Neural progenitor cell (in vitro differentiated cells): ENCODE measurements at regions not wholly inside any gene's neighbourhood (a gene's known extent, or its start where the extent isn't known, plus 50 kb on each side); places are given as distances from the start of the nearest gene placed in this dataset.

ENCODE experiments used
- DNase-seq: peaks from one replicate; pipeline ENCODE4 v3.0.0-alpha.2; 2016; ENCODE audit warnings: low spot score
- H2AFZ ChIP-seq: fragments of 200-600 bp; sonication (generic); replicated peaks from 2 replicates; pipeline ENCODE4 v1.6.1; 2016; ENCODE audit warnings: antibody characterized with exemption
- H3F3A ChIP-seq: fragments of 200-600 bp; sonication (generic); 2 replicates; pipeline ENCODE4 v1.6.1; 2016; ENCODE audit warnings: antibody characterized with exemption, low read depth
- H3K27ac ChIP-seq: fragments of 200-600 bp; sonication (generic); 2 replicates; pipeline ENCODE4 v1.5.1; 2016; ENCODE audit warnings: mild to moderate bottlenecking
- H3K27me3 ChIP-seq: fragments of 200-600 bp; sonication (generic); 2 replicates; pipeline ENCODE4 v1.6.1; 2016; ENCODE audit warnings: mild to moderate bottlenecking, moderate library complexity
- H3K36me3 ChIP-seq: fragments of 200-600 bp; sonication (generic); 2 replicates; pipeline ENCODE4 v1.5.1; 2016
- H3K4me1 ChIP-seq: fragments of 200-600 bp; sonication (generic); 2 replicates; pipeline ENCODE4 v1.6.1; 2016; ENCODE audit warnings: mixed run types
- H3K4me2 ChIP-seq: fragments of 200-600 bp; sonication (generic); 2 replicates; pipeline ENCODE4 v1.6.1; 2016
- H3K4me3 ChIP-seq: fragments of 200-600 bp; sonication (generic); 2 replicates; pipeline ENCODE4 v1.5.1; 2016
- H3K79me2 ChIP-seq: fragments of 200-600 bp; sonication (generic); 2 replicates; pipeline ENCODE4 v1.6.1; 2016; ENCODE audit warnings: low read depth
- H3K9ac ChIP-seq: fragments of 200-600 bp; sonication (generic); 2 replicates; pipeline ENCODE4 v1.6.1; 2016
- H3K9me3 ChIP-seq: fragments of 200-600 bp; sonication (generic); 2 replicates; pipeline ENCODE4 v1.5.1; 2016; ENCODE audit warnings: low read depth
- H4K20me1 ChIP-seq: fragments of 200-600 bp; sonication (generic); 2 replicates; pipeline ENCODE4 v1.6.1; 2016; ENCODE audit warnings: low read depth
- H3K27ac Mint-ChIP-seq: 3 replicates; pipeline ENCODE4 v1.8.0; 2021; ENCODE audit warnings: mixed read lengths
- H3K27me3 Mint-ChIP-seq: 2 replicates; pipeline ENCODE4 v1.8.0; 2022; ENCODE audit warnings: low read depth, mild to moderate bottlenecking, inconsistent platforms, moderate library complexity, mixed read lengths; ENCODE audit not compliant: insufficient read depth
- H3K36me3 Mint-ChIP-seq: 3 replicates; pipeline ENCODE4 v1.8.0; 2021; ENCODE audit warnings: mixed read lengths
- H3K4me1 Mint-ChIP-seq: 3 replicates; pipeline ENCODE4 v1.8.0; 2021; ENCODE audit warnings: mixed read lengths
- H3K4me3 Mint-ChIP-seq: 3 replicates; pipeline ENCODE4 v1.8.0; 2021; ENCODE audit warnings: mild to moderate bottlenecking, moderate library complexity, mixed read lengths
- H3K9me3 Mint-ChIP-seq: 3 replicates; pipeline ENCODE4 v1.8.0; 2020; ENCODE audit warnings: mixed read lengths
- EZH2 ChIP-seq: fragments of 200-600 bp; sonication (generic); IDR thresholded peaks from 2 replicates; pipeline ENCODE4 v1.6.1; 2017; ENCODE audit warnings: antibody characterized with exemption, mild to moderate bottlenecking, moderate library complexity
- EZH2phosphoT487 ChIP-seq: fragments of 200-600 bp; sonication (generic); IDR thresholded peaks from 2 replicates; pipeline ENCODE4 v1.6.1; 2017; ENCODE audit warnings: antibody characterized with exemption
- TF ChIP-seq, protein P1 (sequence below): fragments of 200-600 bp; sonication (generic); IDR thresholded peaks from 2 replicates; pipeline ENCODE4 v1.5.1; 2017; ENCODE audit warnings: antibody characterized with exemption, mild to moderate bottlenecking

DNA sequence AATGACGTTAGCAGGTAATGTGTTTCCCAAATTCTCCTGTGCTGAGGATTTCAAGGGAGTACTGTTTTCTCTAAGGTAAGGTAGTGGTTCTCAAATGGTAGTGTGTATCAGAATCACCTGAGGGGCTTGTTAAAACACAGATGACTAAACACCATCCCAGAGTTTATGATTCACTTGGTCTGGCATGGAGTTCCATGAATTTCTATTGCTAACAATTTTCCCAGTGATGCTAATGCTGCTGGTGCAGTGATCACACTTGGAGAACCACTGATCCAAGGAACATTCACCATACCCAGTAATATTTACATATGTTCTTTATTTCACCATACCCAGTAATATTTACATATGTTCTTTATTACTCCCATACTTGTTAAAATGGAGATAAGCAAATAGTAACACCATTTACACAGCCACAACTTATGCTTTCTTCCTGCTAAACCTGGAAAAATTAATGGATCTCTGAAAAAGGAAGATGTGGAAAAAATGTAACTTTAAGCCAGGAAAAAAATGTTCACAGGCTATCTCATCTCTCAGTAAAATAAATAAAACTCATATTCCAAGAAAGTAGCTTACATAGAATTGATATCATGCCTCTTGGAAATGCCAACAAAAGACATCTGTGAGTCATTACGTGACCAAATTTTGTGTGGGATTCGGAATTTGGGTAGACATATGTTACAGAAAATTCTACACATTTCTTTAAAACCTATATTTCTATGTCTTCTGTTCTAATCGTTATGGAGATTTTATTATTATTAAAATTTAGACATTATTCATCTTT, 129.5 kb downstream of the MMUT start:
- Histone ChIP-seq H2AFZ (no peak overlapping the region), H3K27me3 (no peaks in the 10 kb centered on the region), H3K79me2 (no peaks in the 10 kb centered on the region), H3K4me1 (no peaks in the 10 kb centered on the region), H3K27ac (no peak overlapping the region), H3K9ac (no peak overlapping the region), H3K4me3 (no peak overlapping the region), H3K4me2 (no peak overlapping the region), H3K9me3 (no peaks in the 10 kb centered on the region), H3F3A (no peaks in the 10 kb centered on the region), H3K36me3 (no peaks in the 10 kb centered on the region), H4K20me1 (no peaks in the 10 kb centered on the region)
- no peak for DNase-seq
- TF ChIP-seq EZH2phosphoT487 (no peak), EZH2 (no peak)
- TF ChIP-seq, protein P1, sequence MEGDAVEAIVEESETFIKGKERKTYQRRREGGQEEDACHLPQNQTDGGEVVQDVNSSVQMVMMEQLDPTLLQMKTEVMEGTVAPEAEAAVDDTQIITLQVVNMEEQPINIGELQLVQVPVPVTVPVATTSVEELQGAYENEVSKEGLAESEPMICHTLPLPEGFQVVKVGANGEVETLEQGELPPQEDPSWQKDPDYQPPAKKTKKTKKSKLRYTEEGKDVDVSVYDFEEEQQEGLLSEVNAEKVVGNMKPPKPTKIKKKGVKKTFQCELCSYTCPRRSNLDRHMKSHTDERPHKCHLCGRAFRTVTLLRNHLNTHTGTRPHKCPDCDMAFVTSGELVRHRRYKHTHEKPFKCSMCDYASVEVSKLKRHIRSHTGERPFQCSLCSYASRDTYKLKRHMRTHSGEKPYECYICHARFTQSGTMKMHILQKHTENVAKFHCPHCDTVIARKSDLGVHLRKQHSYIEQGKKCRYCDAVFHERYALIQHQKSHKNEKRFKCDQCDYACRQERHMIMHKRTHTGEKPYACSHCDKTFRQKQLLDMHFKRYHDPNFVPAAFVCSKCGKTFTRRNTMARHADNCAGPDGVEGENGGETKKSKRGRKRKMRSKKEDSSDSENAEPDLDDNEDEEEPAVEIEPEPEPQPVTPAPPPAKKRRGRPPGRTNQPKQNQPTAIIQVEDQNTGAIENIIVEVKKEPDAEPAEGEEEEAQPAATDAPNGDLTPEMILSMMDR = no peak
- H3K4me1 Mint-ChIP-seq = peaks cover under 1% of the 10 kb centered on the region
- no peaks in the 10 kb centered on the region for H3K36me3 Mint-ChIP-seq
- peaks cover 3% of the 10 kb centered on the region for H3K9me3 Mint-ChIP-seq
- H3K4me3 Mint-ChIP-seq = no peak overlapping the region
- peaks cover 2% of the 10 kb centered on the region for H3K27me3 Mint-ChIP-seq
- no peak overlapping the region for H3K27ac Mint-ChIP-seq

DNA sequence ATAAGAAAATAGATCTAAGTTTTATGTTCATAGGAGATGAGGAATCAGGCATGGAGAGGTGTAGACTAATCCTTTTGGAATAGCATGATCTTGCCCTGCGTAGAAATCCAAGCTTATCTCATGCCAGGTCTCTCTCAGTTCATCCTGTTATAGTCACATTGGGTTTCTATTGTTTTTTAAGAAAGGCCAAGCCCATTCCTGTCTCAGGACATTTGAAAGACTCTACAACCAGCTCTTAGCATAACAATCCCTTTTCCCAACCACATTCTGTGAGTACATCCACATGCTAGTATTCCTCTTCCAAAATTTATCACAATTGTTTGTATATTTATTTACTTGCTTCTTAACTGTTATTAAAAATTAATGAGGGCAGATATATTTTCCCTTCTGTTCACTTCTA, 130.3 kb downstream of the MMUT start:
- Histone ChIP-seq H3K79me2 (no peaks in the 10 kb centered on the region), H3K27ac (no peak overlapping the region), H3K9ac (no peak overlapping the region), H3K4me3 (no peak overlapping the region), H3K4me1 (peaks cover 5% of the 10 kb centered on the region), H3K27me3 (no peaks in the 10 kb centered on the region), H3K4me2 (no peak overlapping the region), H3K9me3 (no peaks in the 10 kb centered on the region), H3K36me3 (no peaks in the 10 kb centered on the region), H2AFZ (no peak overlapping the region), H3F3A (no peaks in the 10 kb centered on the region), H4K20me1 (no peaks in the 10 kb centered on the region)
- peaks cover 3% of the 10 kb centered on the region for H3K9me3 Mint-ChIP-seq
- H3K27ac Mint-ChIP-seq = no peak overlapping the region
- H3K4me3 Mint-ChIP-seq = no peak overlapping the region
- no peaks in the 10 kb centered on the region for H3K36me3 Mint-ChIP-seq
- TF ChIP-seq EZH2 (no peak), EZH2phosphoT487 (no peak)
- TF ChIP-seq, protein P1 = no peak
- peaks cover 2% of the 10 kb centered on the region for H3K27me3 Mint-ChIP-seq
- H3K4me1 Mint-ChIP-seq = peaks cover 8% of the 10 kb centered on the region
- DNase-seq = no peak

DNA sequence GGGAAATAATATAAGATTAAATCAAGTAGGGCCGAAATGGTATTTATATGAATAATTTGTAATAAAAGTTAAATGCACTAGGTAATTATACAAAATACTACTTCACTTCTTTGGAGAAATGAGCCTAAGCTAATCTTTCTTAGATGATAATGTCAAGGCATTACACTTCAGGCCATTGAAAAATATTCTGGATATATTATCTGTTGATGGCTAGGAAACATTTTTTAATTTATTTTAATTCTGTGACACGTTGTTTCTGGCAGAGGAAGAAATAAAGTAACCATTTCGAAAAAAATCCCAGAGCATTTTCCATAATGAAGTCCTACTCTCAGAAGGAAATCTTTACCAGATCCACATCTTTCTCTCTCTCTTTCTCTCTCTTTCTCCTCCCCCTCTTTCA, 133.9 kb downstream of the MMUT start:
- Histone ChIP-seq H3F3A (no peaks in the 10 kb centered on the region), H3K27me3 (no peaks in the 10 kb centered on the region), H3K79me2 (no peaks in the 10 kb centered on the region), H3K4me2 (no peak overlapping the region), H3K4me3 (no peak overlapping the region), H4K20me1 (no peaks in the 10 kb centered on the region), H3K4me1 (peaks cover 5% of the 10 kb centered on the region), H3K9ac (no peak overlapping the region), H3K27ac (no peak overlapping the region), H3K36me3 (no peaks in the 10 kb centered on the region), H2AFZ (no peak overlapping the region), H3K9me3 (no peaks in the 10 kb centered on the region)
- DNase-seq = no peak
- H3K27ac Mint-ChIP-seq = no peak overlapping the region
- TF ChIP-seq, protein P1 = no peak
- TF ChIP-seq EZH2phosphoT487 = no peak
- no peak for TF ChIP-seq EZH2
- peaks cover 8% of the 10 kb centered on the region for H3K4me1 Mint-ChIP-seq
- no peak overlapping the region for H3K4me3 Mint-ChIP-seq
- no peaks in the 10 kb centered on the region for H3K27me3 Mint-ChIP-seq
- no peaks in the 10 kb centered on the region for H3K9me3 Mint-ChIP-seq
- H3K36me3 Mint-ChIP-seq = no peaks in the 10 kb centered on the region
